ENCODE measurements at regions not wholly inside any gene's neighbourhood (a gene's known extent, or its start where the extent isn't known, plus 50 kb on each side); places are given as distances from the start of the nearest gene placed in this dataset.
"Not testable (repeated sequence)": the region's sequence is repeated elsewhere in the genome, so short reads cannot be mapped to it uniquely, and the experiment has no call there.

GRCh38 chr2:116552738-116553419, 1261.6 kb upstream of the DDX18 start:
- not testable (repeated sequence) for TF ChIP-seq POLR2A, CTCF (IDR thresholded peaks at IDR 0.05)

All from transverse colon (tissue), 3 donors.